ENCODE measurements at regions not wholly inside any gene's neighbourhood (a gene's known extent, or its start where the extent isn't known, plus 50 kb on each side); places are given as distances from the start of the nearest gene placed in this dataset.

DNA sequence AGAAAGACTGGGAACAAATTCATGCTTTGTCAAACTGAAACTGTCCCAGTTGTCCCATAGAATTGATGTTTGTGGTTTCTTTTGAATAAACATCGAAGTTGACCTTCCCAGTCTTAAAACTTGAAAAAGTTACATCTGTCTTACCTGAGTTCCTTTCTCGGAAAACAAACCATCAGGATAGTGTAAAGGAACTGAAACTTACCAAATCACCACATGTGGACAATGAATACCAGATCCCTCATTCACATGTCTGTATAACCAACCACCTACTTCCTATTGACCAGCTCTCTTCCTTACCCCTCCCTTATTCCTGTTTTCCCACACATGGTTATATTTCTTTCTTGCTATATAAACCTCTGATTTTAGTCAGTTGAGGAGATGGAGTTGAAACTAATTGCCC lies 791.7 kb upstream of the PCDH20 start:
- DNase-seq (ENCODE audit: low spot score) = no peak
- TF ChIP-seq SP1 (IDR thresholded peaks at IDR 0.05) (no peak), JUND (IDR thresholded peaks at IDR 0.05) (no peak), NR2F2 (IDR thresholded peaks at IDR 0.05) (no peak), GABPA (IDR thresholded peaks at IDR 0.05 in 1 of 2, conservative IDR thresholded peaks at IDR 0.05 in 1 of 2) (no peak), TAF1 (conservative IDR thresholded peaks at IDR 0.05) (no peak), FOXA1 (IDR thresholded peaks at IDR 0.05) (no peak), RAD21 (IDR thresholded peaks at IDR 0.05) (no peak), YY1 (IDR thresholded peaks at IDR 0.05) (no peak), HNF4G (IDR thresholded peaks at IDR 0.05) (no peak), RXRA (IDR thresholded peaks at IDR 0.05) (no peak), REST (IDR thresholded peaks at IDR 0.05) (no peak), EGR1 (IDR thresholded peaks at IDR 0.05; ENCODE audit: low read depth in 2 of 2) (no peak), HNF4A (conservative IDR thresholded peaks at IDR 0.05) (no peak), FOXA2 (IDR thresholded peaks at IDR 0.05) (no peak), CTCF (IDR thresholded peaks at IDR 0.05; ENCODE audit: low read depth, low read length, missing input control) (no peak)
- TF ChIP-seq, protein P1, sequence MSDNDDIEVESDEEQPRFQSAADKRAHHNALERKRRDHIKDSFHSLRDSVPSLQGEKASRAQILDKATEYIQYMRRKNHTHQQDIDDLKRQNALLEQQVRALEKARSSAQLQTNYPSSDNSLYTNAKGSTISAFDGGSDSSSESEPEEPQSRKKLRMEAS (IDR thresholded peaks at IDR 0.05) = no peak
- TF ChIP-seq, protein P2, sequence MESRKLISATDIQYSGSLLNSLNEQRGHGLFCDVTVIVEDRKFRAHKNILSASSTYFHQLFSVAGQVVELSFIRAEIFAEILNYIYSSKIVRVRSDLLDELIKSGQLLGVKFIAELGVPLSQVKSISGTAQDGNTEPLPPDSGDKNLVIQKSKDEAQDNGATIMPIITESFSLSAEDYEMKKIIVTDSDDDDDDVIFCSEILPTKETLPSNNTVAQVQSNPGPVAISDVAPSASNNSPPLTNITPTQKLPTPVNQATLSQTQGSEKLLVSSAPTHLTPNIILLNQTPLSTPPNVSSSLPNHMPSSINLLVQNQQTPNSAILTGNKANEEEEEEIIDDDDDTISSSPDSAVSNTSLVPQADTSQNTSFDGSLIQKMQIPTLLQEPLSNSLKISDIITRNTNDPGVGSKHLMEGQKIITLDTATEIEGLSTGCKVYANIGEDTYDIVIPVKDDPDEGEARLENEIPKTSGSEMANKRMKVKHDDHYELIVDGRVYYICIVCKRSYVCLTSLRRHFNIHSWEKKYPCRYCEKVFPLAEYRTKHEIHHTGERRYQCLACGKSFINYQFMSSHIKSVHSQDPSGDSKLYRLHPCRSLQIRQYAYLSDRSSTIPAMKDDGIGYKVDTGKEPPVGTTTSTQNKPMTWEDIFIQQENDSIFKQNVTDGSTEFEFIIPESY (IDR thresholded peaks at IDR 0.05) = no peak
- TF ChIP-seq, protein P3, sequence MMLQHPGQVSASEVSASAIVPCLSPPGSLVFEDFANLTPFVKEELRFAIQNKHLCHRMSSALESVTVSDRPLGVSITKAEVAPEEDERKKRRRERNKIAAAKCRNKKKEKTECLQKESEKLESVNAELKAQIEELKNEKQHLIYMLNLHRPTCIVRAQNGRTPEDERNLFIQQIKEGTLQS (IDR thresholded peaks at IDR 0.05) = no peak
- Histone ChIP-seq H3K27me3 (ENCODE audit: control insufficient read depth in 4 of 4, insufficient read depth in 4 of 4, low read length in 3 of 4) (no peaks in the 10 kb centered on the region), H3K4me1 (ENCODE audit: control insufficient read depth in 4 of 4, insufficient read depth in 4 of 4, low read length in 3 of 4) (no peaks in the 10 kb centered on the region), H3K9ac (ENCODE audit: low read depth in 1 of 2, low read length in 2 of 2) (no peak overlapping the region), H3K4me3 (ENCODE audit: low read depth in 1 of 3, low read length in 3 of 3) (no peak overlapping the region), H3K27ac (ENCODE audit: low read depth in 1 of 2, low read length in 2 of 2) (no peak overlapping the region), H3K36me3 (ENCODE audit: control insufficient read depth in 4 of 4, insufficient read depth in 3 of 4, low read depth in 1 of 4, low read length in 3 of 4) (no peaks in the 10 kb centered on the region), H3K9me3 (ENCODE audit: control insufficient read depth in 4 of 4, low read length in 3 of 4) (no peaks in the 10 kb centered on the region)
- 66% methylated on average over 2 of the region's 2 CpGs for WGBS

All from liver (tissue), 8 donors.